ENCODE measurements at regions not wholly inside any gene's neighbourhood (a gene's known extent, or its start where the extent isn't known, plus 50 kb on each side); places are given as distances from the start of the nearest gene placed in this dataset.

DNA sequence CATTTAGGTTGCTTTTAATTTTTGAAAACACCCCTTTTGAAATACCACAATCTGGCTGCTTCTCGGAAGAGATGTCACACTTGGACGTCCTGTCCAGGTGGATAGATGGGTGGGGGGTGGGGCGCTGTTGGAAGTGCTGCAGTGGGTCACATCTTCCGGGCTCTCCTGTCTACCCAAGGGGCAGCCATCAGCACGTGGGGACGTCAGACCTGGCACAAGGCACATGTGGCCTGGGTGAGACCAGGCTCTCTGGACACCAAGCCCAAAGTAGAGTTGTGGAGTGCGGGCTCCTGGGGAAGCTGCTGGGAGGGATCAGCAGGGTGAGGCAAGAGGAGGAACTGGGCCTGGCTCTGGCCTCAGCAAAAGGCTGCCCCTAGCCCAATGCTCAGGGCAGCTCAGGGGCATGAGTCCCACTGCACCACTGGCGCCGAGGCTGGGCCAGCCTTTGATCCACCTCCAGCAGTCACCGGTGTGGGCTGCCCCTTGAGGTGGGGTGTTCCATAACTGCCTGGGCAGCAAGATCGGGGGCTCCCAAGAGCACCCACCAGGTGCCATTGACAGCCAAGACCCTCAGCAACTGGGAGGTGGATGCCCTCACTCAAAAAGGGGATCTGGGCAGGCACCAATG lies 68.6 kb upstream of the CCND1 start:
- ChIA-PET POLR2A (no interaction called here), CTCF (interaction anchor here (1.5 kb wide), 1 partner anchor 16 kb away, joined by 4 read pairs; no protein-coding TSS in a partner anchor)
- ATAC-seq (no peak), FAIRE-seq (no peak), DNase-seq (ENCODE audit: low read depth in 1 of 2, low spot score in 1 of 2) (no peak)
- Histone ChIP-seq H3K4me3 (no peak overlapping the region), H3K4me2 (no peak overlapping the region), H3K9me3 (no peaks in the 10 kb centered on the region), H3K27ac (no peak overlapping the region), H3K4me1 (no peaks in the 10 kb centered on the region)
- WGBS (ENCODE audit: missing lambda C conversion rate): 55% methylated on average over 7 of the region's 11 CpGs
- TF ChIP-seq CEBPB (IDR thresholded peaks at IDR 0.05): no peak
- TF ChIP-seq, protein P1, sequence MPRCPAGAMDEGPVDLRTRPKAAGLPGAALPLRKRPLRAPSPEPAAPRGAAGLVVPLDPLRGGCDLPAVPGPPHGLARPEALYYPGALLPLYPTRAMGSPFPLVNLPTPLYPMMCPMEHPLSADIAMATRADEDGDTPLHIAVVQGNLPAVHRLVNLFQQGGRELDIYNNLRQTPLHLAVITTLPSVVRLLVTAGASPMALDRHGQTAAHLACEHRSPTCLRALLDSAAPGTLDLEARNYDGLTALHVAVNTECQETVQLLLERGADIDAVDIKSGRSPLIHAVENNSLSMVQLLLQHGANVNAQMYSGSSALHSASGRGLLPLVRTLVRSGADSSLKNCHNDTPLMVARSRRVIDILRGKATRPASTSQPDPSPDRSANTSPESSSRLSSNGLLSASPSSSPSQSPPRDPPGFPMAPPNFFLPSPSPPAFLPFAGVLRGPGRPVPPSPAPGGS (IDR thresholded peaks at IDR 0.05): no peak
- TF ChIP-seq ZC3H11A (IDR thresholded peaks at IDR 0.05): no peak
- TF ChIP-seq USF2 (IDR thresholded peaks at IDR 0.05): no peak
- TF ChIP-seq MAFK (IDR thresholded peaks at IDR 0.05; ENCODE audit: partially characterized antibody): no peak
- no peak for TF ChIP-seq MAZ (IDR thresholded peaks at IDR 0.05; ENCODE audit: borderline replicate concordance, low read depth, low read length)
- no peak for TF ChIP-seq RCOR1 (IDR thresholded peaks at IDR 0.05; ENCODE audit: low read depth, low read length)

- no peak overlapping the region for H3K27ac ChIP-seq
- ChIA-PET POLR2A (no interaction called here), CTCF (interaction anchor here (1.0 to 1.5 kb wide), 2 partner anchors 14 to 15 kb away, joined by 3 to 4 read pairs; no protein-coding TSS in a partner anchor)
- no peak overlapping the region for H3K4me2 ChIP-seq
- H3K4me1 ChIP-seq: no peaks in the 10 kb centered on the region
- no peak overlapping the region for H3K4me3 ChIP-seq
- WGBS (ENCODE audit: missing lambda C conversion rate): 35% methylated on average over 5 of the region's 5 CpGs
- no peaks in the 10 kb centered on the region; the same call in 2 of the 3 replicates for H3K9me3 ChIP-seq
- DNase-seq (ENCODE audit: low read depth in 1 of 2, low spot score in 1 of 2) (no peak), FAIRE-seq (no peak), ATAC-seq (no peak)
- no peak for TF ChIP-seq RAD21 (conservative IDR thresholded peaks at IDR 0.05 in 1 of 2, IDR thresholded peaks at IDR 0.05 in 1 of 2)
- TF ChIP-seq JUN (IDR thresholded peaks at IDR 0.05): no peak
- TF ChIP-seq CEBPB (IDR thresholded peaks at IDR 0.05): no peak
- TF ChIP-seq RARB (CRISPR knock-in tag; IDR thresholded peaks at IDR 0.05): no peak
- no peak for TF ChIP-seq RCOR1 (IDR thresholded peaks at IDR 0.05; ENCODE audit: low read depth, low read length)
- TF ChIP-seq ZNF302 (CRISPR knock-in tag; IDR thresholded peaks at IDR 0.05): no peak
- TF ChIP-seq FOSB (CRISPR knock-in tag; IDR thresholded peaks at IDR 0.05): no peak
- no peak for TF ChIP-seq USF2 (IDR thresholded peaks at IDR 0.05)
- no peak for TF ChIP-seq RNF2 (IDR thresholded peaks at IDR 0.05; ENCODE audit: borderline replicate concordance, low read depth)
Measured at GRCh38 chr11:69572861-69573260, 68.1 kb upstream of the CCND1 start.

DNA sequence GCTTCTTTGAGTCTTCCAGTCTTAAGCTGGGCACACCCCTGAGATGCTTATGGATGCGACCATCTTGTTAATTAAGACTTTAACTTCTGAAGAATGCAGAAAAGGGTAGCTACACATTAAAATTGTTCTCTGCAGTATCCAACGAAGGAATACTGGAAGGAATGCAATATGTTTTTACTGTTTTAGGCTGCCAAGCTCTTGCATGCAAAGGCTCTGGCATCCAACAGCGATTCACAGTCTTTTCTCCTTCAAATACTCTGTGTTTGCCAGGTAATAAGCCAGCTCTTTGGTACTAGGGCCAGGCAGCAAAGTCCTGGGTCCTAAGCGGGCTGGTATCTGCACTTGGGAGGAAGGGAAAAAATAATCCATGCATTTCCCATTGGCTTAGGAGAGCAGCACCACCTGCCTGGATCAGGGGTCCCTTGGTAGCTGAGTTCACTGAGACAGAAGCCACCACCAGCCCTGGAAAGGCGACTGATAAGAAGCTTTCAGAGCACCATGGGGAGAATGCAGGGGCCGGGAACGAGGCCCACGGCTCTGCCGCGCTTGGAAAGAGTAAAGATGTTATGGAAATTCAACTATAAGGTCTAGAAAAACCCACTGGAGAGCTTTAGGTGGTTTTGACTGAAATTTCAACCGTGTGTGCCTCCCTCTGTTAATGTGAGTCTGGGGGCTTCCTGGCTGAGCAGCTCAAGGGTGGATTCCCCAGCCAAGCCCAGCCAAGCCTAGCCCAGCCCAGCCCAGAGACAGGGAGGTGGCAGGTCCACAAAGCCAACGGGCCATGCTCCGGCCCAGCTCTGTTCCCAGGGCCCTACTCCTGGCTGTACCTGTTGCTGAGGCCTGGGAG lies 67.0 kb upstream of the CCND1 start:
- Histone ChIP-seq H3K27ac (no peak overlapping the region), H3K4me3 (no peak overlapping the region), H3K9me3 (no peaks in the 10 kb centered on the region; the same call in 2 of the 3 replicates), H3K4me2 (no peak overlapping the region), H3K4me1 (no peaks in the 10 kb centered on the region)
- FAIRE-seq (no peak), ATAC-seq (no peak; a peak in 1 of 6 replicates), DNase-seq (ENCODE audit: low read depth in 1 of 2, low spot score in 1 of 2) (no peak)
- TF ChIP-seq, protein P2, sequence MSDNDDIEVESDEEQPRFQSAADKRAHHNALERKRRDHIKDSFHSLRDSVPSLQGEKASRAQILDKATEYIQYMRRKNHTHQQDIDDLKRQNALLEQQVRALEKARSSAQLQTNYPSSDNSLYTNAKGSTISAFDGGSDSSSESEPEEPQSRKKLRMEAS (IDR thresholded peaks at IDR 0.05): no peak
- no peak for TF ChIP-seq RAD21 (conservative IDR thresholded peaks at IDR 0.05 in 1 of 2, IDR thresholded peaks at IDR 0.05 in 1 of 2)
- TF ChIP-seq KDM5A (IDR thresholded peaks at IDR 0.05): no peak
- no peak for TF ChIP-seq ATOH8 (CRISPR knock-in tag; IDR thresholded peaks at IDR 0.05; ENCODE audit: low read depth)
- no peak for TF ChIP-seq SMC3 (IDR thresholded peaks at IDR 0.05)
- no peak for TF ChIP-seq CBX2 (IDR thresholded peaks at IDR 0.05; ENCODE audit: borderline replicate concordance, low read depth)
- no peak for TF ChIP-seq EHMT2 (IDR thresholded peaks at IDR 0.05; ENCODE audit: low read depth)
- TF ChIP-seq, protein P3, sequence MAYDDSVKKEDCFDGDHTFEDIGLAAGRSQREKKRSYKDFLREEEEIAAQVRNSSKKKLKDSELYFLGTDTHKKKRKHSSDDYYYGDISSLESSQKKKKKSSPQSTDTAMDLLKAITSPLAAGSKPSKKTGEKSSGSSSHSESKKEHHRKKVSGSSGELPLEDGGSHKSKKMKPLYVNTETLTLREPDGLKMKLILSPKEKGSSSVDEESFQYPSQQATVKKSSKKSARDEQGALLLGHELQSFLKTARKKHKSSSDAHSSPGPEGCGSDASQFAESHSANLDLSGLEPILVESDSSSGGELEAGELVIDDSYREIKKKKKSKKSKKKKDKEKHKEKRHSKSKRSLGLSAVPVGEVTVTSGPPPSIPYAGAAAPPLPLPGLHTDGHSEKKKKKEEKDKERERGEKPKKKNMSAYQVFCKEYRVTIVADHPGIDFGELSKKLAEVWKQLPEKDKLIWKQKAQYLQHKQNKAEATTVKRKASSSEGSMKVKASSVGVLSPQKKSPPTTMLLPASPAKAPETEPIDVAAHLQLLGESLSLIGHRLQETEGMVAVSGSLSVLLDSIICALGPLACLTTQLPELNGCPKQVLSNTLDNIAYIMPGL (CRISPR knock-in tag; IDR thresholded peaks at IDR 0.05; ENCODE audit: borderline replicate concordance): no peak
- TF ChIP-seq TP53 (CRISPR knock-in tag; IDR thresholded peaks at IDR 0.05): no peak
- no peak for TF ChIP-seq EHF (CRISPR knock-in tag; IDR thresholded peaks at IDR 0.05)
- POLR2A ChIA-PET: no interaction called here
- CTCF ChIA-PET: interaction anchor here (0.6 to 1.0 kb wide), 5 partner anchors 10 to 74 kb away, joined by 3 read pairs; no protein-coding TSS in a partner anchor
- WGBS (ENCODE audit: missing lambda C conversion rate): 75% methylated on average over 11 of the region's 13 CpGs
